ENCODE measurements at regions not wholly inside any gene's neighbourhood (a gene's known extent, or its start where the extent isn't known, plus 50 kb on each side); places are given as distances from the start of the nearest gene placed in this dataset.
A peak's percentile ranks its signal among the peaks of the same experiment; 100 is the strongest.

DNA sequence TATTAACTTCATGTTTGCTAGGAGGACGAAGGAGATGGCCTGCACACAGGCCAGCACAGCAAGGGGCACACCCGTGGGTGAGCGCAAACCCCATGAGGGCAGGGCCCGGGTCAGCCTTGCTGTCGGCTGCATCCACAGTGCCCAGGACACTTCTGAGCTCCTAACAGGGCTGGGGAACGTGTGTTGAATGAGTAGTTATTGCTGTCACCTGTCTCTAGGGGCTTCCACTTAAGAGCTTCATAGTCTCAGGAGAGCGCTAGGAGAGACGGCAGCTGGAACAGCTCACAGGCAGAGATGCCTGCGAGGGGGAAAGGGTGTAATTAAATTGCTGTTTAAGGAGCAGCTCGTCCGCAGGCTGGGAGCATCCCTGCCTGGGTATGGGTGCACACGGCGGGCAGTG, 91.4 kb upstream of the NEURL1B start:
- no peaks in the 10 kb centered on the region for H3K4me1 Mint-ChIP-seq
- no peak for DNase-seq
- no peaks in the 10 kb centered on the region for H3K9me3 Mint-ChIP-seq
- ChIA-PET CTCF (no interaction called here), POLR2A (no interaction called here)
- H3K27ac Mint-ChIP-seq = no peak overlapping the region
- no peaks in the 10 kb centered on the region for H3K36me3 Mint-ChIP-seq (ENCODE audit: low read depth)
- no peak overlapping the region for H3K4me3 Mint-ChIP-seq
- peaks cover 4% of the 10 kb centered on the region for H3K27me3 Mint-ChIP-seq

DNA sequence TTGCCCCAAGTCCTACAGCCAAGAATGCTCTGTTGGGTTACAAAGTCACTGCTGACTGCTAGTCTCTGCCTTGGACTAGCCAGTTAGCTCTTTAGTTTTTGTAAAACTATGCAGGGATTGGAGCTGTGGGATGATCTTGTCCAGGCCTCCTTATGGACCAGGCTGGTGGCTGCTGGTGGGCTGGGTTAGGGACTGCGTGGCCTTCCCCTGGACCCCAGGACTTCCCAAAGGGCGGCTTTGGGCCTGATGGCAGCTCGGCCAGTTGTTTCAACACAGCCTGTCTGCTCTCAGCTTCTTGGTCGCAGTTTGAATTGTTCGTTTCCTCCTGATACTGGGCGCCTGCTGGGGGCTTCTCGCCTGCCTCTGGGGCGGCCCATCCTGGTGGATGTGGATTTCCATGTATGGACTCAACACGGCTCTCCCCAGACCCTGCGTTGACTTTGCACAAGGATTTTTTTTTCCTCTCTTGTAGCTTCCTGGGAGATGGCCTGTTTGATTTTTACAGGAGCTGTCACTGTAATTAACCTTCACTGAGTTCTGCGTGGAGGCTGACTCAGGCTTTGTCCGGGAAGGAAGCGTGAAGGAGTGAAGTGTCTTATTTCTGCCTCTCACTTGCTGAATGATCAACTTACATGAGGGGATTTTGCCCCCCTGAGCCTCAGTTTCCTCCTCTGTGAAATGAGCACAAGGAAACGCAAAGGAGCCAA, 91.9 kb upstream of the NEURL1B start:
- Mint-ChIP-seq H3K9me3 (no peaks in the 10 kb centered on the region), H3K36me3 (ENCODE audit: low read depth) (no peaks in the 10 kb centered on the region), H3K4me3 (no peak overlapping the region), H3K27ac (no peak overlapping the region), H3K27me3 (peaks cover 6% of the 10 kb centered on the region), H3K4me1 (no peaks in the 10 kb centered on the region)
- POLR2A ChIA-PET = no interaction called here
- CTCF ChIA-PET = no interaction called here
- DNase-seq = no peak

DNA sequence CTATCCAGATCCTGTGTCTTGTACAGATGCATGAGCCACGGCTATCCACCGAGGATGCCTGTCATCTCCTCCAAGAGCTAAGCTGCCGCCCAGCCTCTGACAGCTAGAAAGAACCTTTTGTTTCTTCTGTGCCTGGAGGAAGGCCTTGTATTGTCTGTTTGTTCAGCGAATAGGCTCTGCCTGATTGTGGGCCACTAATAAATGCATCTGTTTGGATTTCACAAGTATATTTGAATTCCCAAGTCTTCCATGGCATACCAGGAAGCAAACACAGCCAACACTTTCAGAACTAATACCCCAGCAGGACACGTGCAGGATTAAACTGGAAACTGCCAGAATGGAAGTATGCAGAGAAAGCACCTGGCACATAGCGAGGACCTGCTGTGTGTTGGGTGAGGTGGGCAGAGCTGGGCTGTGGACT, 92.7 kb upstream of the NEURL1B start:
- no peak overlapping the region for H3K4me3 Mint-ChIP-seq
- ChIA-PET POLR2A (no interaction called here), CTCF (no interaction called here)
- no peaks in the 10 kb centered on the region for H3K4me1 Mint-ChIP-seq
- no peak overlapping the region for H3K27ac Mint-ChIP-seq
- no peaks in the 10 kb centered on the region for H3K36me3 Mint-ChIP-seq (ENCODE audit: low read depth)
- no peaks in the 10 kb centered on the region for H3K9me3 Mint-ChIP-seq
- DNase-seq = no peak
- peaks cover 6% of the 10 kb centered on the region for H3K27me3 Mint-ChIP-seq

DNA sequence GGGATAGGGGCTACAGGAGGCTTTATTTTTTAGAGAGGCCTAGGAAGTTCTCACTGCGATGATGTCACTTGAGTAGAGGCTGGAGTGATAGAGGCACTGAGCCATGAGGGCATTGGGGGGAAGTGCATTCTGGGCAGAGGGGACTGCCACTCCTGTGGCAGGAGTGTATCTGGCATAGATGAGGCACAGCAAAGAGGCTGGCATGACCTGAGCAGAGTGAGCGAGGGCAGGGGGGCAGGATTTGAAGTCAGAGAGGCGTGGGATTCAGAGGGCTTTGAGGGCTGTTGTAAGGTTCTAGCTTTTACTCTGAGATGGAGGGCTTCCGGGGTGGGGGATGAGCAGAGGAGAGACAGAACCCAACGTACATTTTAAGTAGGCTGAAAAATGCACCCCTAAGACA, 91.9 kb upstream of the SH3PXD2B start:
- Mint-ChIP-seq H3K9me3 (no peaks in the 10 kb centered on the region), H3K36me3 (ENCODE audit: low read depth) (no peaks in the 10 kb centered on the region), H3K4me1 (no peaks in the 10 kb centered on the region), H3K4me3 (no peak overlapping the region), H3K27ac (no peak overlapping the region), H3K27me3 (peaks cover 4% of the 10 kb centered on the region)
- DNase-seq = no peak
- ChIA-PET CTCF (no interaction called here), POLR2A (no interaction called here)

DNA sequence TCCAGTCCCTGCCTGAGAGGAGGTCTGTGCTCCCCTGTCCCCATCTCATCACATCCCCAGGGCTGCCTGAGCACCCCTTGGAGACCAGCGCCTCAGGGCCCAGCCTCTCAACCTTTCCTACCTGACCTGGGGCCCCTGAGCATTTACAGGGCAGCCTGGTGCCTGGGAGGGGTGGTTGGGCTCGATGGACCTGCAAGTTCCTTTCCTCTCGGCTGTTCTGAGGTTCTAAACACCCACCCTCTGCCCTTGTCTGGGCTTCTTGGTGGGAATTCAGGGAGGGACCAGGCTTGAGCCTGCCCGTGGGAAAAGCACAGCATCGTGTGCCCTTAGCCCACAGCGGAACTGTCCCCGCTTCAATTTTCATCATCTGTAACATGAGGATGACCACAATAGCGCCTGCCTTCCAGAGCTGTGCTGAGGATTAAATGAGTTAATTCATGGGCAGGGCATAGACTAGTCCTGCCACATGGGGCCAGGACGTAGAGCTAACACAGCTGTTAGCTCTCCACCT, 91.0 kb upstream of the SH3PXD2B start:
- no peak overlapping the region for H3K4me3 Mint-ChIP-seq
- peaks cover 4% of the 10 kb centered on the region for H3K27me3 Mint-ChIP-seq
- no peaks in the 10 kb centered on the region for H3K9me3 Mint-ChIP-seq
- no peaks in the 10 kb centered on the region for H3K36me3 Mint-ChIP-seq (ENCODE audit: low read depth)
- H3K4me1 Mint-ChIP-seq = no peaks in the 10 kb centered on the region
- no peak overlapping the region for H3K27ac Mint-ChIP-seq
- no peak for DNase-seq
- POLR2A ChIA-PET = no interaction called here
- CTCF ChIA-PET = no interaction called here

DNA sequence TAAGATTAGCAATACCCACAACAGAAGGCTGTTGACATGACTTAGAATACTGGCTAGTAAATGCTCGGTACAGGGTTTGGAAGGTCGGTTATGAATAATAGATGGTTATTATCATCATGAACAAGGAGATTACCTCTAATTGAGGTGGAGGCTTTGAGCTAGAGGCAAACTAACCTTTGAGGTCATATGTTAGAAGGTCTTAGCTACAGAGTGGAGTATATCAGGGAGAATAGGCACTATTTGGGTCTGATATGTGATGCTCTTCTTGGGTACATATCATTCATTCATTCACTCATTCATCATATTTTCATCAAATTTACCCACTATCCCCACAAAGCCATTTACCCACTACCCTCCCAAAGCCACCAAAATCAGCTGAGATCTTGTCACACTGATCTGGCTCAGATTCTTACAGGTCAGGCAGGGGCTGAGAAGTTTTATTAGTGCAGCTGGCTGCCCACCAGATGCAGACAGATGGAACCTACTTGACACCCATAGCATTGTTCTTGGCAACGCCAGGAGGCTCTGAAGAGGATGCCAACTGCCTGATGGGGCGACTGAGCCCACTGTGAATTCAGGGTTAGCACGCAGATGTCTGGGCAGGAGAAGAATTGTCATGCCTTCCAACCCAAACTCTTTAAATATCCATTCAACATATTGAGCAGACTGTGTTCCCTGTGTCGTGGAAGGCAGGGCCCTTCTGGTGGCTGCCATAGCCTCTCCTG, 90.2 kb upstream of the SH3PXD2B start:
- H3K4me1 Mint-ChIP-seq = no peaks in the 10 kb centered on the region
- no peak overlapping the region for H3K4me3 Mint-ChIP-seq
- no peak for DNase-seq
- ChIA-PET POLR2A (no interaction called here), CTCF (no interaction called here)
- H3K27me3 Mint-ChIP-seq = peaks cover 4% of the 10 kb centered on the region
- no peak overlapping the region for H3K27ac Mint-ChIP-seq
- no peaks in the 10 kb centered on the region for H3K36me3 Mint-ChIP-seq (ENCODE audit: low read depth)
- H3K9me3 Mint-ChIP-seq = no peaks in the 10 kb centered on the region

DNA sequence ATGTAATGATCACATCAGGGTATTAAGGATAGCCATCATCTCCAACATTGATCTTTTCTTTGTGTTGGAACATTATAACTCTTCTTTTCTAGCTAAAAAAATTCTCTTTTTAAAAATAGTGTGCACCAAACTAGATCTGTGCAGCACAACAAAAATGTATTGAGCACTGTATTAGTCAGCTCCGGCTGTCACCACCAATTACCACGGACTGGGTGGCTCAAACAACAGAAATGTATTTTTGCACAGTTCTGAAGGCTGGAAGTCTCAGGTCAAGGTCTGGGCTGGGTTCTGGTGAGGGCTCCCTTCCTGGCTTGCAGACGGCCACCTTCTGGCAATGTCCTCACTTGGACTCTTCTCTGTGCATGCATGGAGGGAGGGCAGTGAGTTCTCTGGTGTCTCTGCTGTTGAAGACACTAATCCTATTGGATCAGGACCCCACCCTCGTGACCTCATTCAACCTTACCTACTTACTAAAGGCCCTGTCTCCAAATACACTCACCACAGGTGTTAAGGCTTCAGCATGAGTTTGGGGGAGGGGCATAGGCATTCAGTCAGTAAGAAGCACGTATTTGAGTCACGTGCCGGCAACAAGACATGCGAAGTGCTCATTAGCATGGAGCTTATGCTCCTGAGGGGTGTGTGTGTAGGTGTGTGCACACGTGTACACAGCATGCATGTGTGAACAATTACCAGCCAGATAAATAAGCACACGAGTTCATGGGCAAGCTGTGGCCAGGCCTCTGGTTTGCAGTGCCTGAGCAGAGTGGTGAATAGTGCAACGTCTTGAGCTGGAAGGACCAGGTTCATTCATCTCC, 89.4 kb upstream of the SH3PXD2B start:
- Mint-ChIP-seq H3K27me3 (peaks cover 4% of the 10 kb centered on the region), H3K4me3 (no peak overlapping the region), H3K4me1 (no peaks in the 10 kb centered on the region), H3K27ac (no peak overlapping the region), H3K36me3 (ENCODE audit: low read depth) (no peaks in the 10 kb centered on the region), H3K9me3 (no peaks in the 10 kb centered on the region)
- ChIA-PET CTCF (no interaction called here), POLR2A (no interaction called here)
- DNase-seq = no peak

DNA sequence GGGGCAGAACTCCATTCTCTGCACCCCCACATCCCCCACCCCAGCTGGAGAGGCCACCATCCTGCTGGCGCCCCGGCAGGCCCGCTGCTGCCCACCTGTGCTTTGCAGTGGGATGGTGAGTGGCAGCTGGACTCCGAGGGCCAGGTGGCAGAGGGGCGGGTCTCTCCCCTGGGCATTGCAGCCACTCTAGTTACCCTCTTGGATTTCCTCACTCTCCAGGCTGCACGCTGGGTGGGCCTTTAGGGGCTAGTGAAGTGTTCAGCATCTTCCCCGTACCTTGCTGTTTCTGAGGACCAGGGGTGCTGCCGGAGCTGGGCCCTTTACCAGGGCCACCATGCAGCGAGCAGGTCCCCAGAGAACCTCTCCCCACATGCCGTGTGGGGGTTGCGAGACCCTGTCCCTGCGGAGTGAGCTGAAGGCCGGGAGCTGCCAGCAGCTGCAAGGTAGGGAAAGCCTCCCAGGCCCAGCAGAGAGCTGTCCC, 88.4 kb upstream of the SH3PXD2B start:
- Mint-ChIP-seq H3K27ac (no peak overlapping the region), H3K36me3 (ENCODE audit: low read depth) (no peaks in the 10 kb centered on the region), H3K9me3 (no peaks in the 10 kb centered on the region), H3K27me3 (peaks cover 4% of the 10 kb centered on the region), H3K4me3 (no peak overlapping the region), H3K4me1 (no peaks in the 10 kb centered on the region)
- ChIA-PET CTCF (no interaction called here), POLR2A (no interaction called here)
- DNase-seq = no peak

DNA sequence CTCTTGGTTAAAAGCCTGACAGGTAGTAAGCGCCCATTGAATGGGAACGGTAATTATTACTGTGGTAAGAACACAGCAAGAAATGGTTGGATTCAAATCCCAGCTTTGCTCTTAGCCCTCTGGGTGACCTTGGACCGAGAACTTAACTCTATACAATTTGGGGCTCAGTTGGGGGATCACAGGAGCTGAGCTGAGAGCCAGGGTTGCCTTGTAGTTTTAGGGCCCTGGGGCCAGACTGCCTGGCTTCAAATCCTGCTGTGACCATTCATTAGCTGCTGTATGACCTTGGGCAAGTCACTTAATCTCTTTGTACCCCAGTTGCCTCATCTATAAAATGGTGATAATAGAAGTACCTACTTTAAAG, 87.4 kb upstream of the SH3PXD2B start:
- no peaks in the 10 kb centered on the region for H3K9me3 Mint-ChIP-seq
- ChIA-PET CTCF (no interaction called here), POLR2A (no interaction called here)

DNA sequence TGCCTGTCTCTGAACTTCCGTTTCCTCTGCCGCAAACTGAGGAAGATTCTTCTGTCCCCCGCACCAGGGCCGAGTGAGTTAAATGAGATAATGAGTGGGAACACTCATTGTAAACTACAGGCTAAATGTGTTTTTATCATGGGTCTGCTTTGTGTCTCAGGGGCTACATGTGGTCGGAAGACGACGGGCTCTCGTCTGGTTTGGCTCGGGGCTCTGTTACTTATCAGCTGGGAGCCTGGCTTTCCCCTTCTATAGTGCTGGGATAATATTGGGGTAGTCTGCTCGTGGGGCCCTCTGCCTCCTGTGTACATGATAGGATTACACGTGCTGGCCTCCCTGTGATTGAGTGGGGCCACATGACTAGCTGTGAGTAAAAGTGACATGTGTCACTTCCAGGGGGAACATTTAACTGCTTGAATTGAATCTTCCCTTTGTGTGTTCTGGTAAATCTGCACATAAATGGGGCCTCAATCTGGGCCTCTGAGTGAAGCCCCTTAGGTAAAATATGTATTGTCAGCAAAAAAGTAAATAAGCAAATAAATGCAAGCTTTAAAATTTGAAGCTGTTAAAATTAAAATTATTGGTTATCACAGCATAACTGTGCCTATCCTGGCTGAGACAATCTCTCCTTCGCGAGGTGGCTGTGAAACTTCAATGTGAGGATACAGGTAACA, 86.9 kb upstream of the SH3PXD2B start:
- Mint-ChIP-seq H3K36me3 (ENCODE audit: low read depth) (no peaks in the 10 kb centered on the region), H3K27me3 (peaks cover 6% of the 10 kb centered on the region), H3K9me3 (no peaks in the 10 kb centered on the region), H3K4me3 (no peak overlapping the region), H3K4me1 (no peaks in the 10 kb centered on the region), H3K27ac (no peak overlapping the region)
- no peak for DNase-seq
- ChIA-PET CTCF (no interaction called here), POLR2A (no interaction called here)

More for the DNA sequence above, 87.4 kb upstream of the SH3PXD2B start:
- Mint-ChIP-seq H3K4me3 (no peak overlapping the region), H3K4me1 (no peaks in the 10 kb centered on the region), H3K27me3 (peaks cover 6% of the 10 kb centered on the region), H3K27ac (no peak overlapping the region), H3K36me3 (ENCODE audit: low read depth) (no peaks in the 10 kb centered on the region)
- DNase-seq = no peak

DNA sequence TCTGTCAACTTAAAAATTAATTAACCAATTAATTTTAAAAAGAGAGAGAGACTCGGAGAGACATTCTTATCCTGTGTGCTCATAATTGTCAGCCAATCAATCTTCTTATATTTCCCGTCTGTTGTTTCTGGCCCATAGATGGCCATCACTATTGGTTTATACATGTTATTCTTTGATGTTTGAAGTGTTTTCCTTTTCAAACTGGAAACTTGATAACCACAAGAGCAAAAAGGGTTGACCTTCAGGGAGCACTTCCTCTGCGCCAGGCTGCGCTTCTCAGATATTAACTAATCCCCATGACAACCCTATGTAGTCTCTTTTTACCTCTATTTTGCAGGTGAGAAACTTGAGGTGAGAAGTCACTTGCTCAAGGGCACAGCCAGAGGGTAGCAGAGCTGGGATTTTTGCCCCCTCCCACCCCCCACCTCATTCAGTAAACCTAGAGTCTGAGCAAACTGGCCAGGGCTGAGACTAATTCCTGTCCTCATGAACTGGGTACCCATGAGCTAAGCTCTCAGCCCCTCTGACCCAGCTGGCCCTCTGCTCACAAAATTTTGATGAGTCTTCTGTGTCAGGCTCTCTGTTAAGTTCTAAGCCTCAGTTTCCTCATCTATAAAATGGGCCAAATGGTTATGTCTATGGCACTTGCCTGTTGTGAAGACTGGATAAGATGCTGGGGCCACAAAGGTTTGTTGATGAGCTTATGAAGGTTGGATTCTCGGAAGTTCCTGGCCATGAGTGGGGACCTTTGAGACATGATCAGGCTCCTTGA, 86.0 kb upstream of the SH3PXD2B start:
- Mint-ChIP-seq H3K4me1 (no peaks in the 10 kb centered on the region), H3K27me3 (peaks cover 6% of the 10 kb centered on the region), H3K27ac (no peak overlapping the region), H3K4me3 (no peak overlapping the region), H3K9me3 (no peaks in the 10 kb centered on the region), H3K36me3 (ENCODE audit: low read depth) (no peaks in the 10 kb centered on the region)
- POLR2A ChIA-PET = no interaction called here
- CTCF ChIA-PET = no interaction called here
- DNase-seq = peak; percentile 2

DNA sequence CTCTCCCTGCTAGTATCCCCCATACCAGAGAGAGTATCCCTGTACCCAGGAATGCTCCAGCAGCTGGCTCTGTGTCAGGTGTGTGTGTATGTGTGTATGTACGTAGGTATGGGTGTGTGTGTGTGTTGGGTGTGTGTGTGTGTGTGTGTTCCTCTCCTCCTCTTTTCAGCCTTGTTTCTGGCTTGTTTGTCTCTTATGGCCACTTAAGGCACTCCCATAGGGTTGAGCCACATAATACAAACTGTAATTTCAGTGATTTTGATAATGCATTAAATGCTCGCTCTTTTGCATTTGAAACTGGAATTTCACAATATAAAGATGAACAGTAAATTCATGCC, 80.8 kb upstream of the SH3PXD2B start:
- no peak overlapping the region for H3K4me3 Mint-ChIP-seq
- ChIA-PET POLR2A (no interaction called here), CTCF (no interaction called here)
- DNase-seq = no peak
- H3K27ac Mint-ChIP-seq = no peak overlapping the region
- H3K4me1 Mint-ChIP-seq = peaks cover 6% of the 10 kb centered on the region
- no peaks in the 10 kb centered on the region for H3K9me3 Mint-ChIP-seq
- H3K36me3 Mint-ChIP-seq (ENCODE audit: low read depth) = no peaks in the 10 kb centered on the region
- peaks cover 9% of the 10 kb centered on the region for H3K27me3 Mint-ChIP-seq

Data from activated CD4-positive, alpha-beta memory T cell treated with anti-CD3 and anti-CD28 coated beads, Interleukin-2, amount 10 ng/mL, durations not matched to agents 7 days and 5 days (primary cell).